NCI-H460 (cell line): ENCODE measurements at regions not wholly inside any gene's neighbourhood (a gene's known extent, or its start where the extent isn't known, plus 50 kb on each side); places are given as distances from the start of the nearest gene placed in this dataset.

ENCODE experiments used
- DNase-seq: peaks from one replicate; pipeline ENCODE4 v3.0.0-alpha.2; 2016; ENCODE audit warnings: low read depth; ENCODE audit errors: extremely low read depth

- DNase-seq = no peak
These were observed 104.2 kb upstream of the TMEM72 start for GRCh38 chr10:44806950-44807349.

- no peak for DNase-seq
These were observed 103.7 kb upstream of the TMEM72 start for GRCh38 chr10:44807451-44807850.

- DNase-seq = no peak
These were observed 101.5 kb upstream of the TMEM72 start for GRCh38 chr10:44809647-44810046.

GRCh38 chr10:44811072-44811471, 100.1 kb upstream of the TMEM72 start:
- DNase-seq = no peak

DNA sequence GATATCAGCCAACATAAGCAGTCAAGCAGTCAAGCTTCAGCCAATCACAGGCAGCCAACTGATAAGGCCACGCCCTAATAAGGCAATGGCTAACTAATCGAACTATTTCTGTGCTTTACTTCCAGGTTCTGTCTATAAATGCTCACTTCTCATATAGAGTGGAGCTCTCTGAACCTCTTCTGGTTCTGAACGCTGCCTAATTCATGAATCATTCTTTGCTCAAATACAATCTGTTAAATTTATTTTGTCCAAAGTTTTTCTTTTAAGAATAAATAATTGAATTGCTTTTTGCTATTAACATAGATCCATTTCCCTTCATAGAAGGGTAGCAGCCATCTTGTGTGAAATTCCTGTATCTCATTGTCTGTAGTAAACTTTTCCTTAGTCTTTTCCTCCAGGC, 97.9 kb upstream of the TMEM72 start:
- no peak for DNase-seq

- no peak for DNase-seq
These were observed 96.2 kb upstream of the TMEM72 start for GRCh38 chr10:44814929-44815328.

DNA sequence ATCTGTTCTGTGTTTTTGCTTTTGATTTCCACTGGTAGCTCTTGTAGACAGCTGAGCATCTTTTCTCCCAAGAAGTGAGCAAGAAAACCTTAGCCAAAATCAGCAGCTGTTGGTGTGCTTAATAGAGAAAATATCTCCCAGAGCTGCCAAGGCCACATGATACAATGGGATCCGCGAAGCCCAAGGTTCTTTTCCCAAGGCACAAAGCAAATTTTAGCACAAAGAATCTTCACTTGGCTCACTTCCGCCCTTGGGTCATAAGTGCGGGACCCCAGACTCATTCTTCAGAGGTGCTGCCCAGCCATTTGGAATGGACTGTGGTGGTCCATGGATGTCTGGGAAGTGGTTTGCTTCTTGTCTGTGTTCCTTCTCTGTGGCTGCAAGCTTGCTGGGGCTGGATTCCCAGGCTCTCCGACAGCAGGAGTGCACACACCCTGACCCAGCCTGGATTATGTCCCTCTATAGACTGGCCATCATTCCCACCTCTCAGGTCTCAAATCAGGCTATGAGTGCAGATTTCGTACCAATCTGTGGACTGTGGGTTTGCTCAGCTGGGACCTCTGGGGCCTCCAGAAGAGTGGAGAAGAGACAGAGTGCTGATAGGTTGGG, 93.0 kb upstream of the TMEM72 start:
- DNase-seq = no peak

DNA sequence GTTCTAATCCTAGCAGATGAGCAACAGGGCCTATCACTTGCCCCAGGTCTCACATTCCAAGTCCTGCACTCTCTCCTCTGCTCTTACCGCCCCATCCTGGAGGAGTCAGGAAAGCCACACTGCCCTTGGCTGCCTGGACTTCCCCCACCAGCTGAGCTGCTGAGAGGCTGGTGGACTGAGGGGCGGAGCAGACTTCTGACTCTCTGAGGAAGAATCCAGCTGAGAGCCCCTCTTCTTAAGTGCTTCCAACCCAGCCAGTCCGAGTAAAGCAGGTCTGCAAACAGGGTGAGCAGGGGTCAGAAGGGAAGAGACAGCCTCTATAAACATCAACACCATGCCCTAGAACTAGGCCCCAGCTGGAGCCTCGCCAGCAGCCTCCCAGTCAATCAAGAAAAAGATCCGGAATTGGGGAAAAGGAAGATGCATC, 92.4 kb upstream of the TMEM72 start:
- no peak for DNase-seq

DNA sequence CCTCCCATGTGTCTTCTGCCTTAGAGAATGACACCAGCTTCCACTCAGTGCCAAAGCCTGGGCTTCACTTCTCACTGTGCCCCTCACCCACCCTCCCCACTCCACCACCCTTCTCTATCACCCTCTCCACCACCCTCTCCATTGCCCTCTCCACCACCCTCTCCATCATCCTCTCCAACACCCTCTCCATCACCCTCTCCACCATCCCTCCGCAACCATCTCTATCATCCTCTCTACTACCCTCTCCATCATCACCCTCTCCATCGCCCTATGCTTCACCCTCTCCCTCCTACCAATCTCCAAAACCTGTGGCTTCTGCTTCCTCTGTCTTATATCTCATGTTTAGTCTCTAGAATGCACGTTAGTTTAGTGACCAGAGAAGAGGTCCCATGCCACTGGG, 91.0 kb upstream of the TMEM72 start:
- DNase-seq = no peak

GRCh38 chr10:44821290-44821689, 89.8 kb upstream of the TMEM72 start:
- no peak for DNase-seq

GRCh38 chr10:44822349-44822748, 88.8 kb upstream of the TMEM72 start:
- DNase-seq = no peak

- no peak for DNase-seq
These were observed 88.2 kb upstream of the TMEM72 start for GRCh38 chr10:44822966-44823365.

DNA sequence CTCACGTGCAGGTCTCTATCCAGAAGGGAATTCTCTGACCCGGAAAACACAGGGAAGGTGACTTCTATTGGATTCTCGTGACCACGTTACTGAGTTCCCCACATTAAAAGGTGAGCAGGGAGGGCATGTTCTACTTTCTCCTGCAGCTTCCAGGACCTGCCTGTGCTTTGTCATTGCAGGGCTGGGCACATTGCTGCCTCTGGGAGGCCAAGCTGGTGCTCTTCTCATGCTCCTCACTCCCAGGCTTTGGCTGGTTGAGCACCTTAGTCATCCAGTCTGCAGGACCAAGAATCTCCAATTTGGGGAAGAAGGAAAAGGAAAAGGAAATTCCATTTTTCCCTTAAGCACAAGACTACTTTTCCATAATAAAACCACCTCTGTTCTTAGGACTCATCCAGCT, 86.5 kb upstream of the TMEM72 start:
- DNase-seq = no peak

- no peak for DNase-seq
These were observed 83.6 kb upstream of the TMEM72 start for GRCh38 chr10:44827431-44828006.

DNA sequence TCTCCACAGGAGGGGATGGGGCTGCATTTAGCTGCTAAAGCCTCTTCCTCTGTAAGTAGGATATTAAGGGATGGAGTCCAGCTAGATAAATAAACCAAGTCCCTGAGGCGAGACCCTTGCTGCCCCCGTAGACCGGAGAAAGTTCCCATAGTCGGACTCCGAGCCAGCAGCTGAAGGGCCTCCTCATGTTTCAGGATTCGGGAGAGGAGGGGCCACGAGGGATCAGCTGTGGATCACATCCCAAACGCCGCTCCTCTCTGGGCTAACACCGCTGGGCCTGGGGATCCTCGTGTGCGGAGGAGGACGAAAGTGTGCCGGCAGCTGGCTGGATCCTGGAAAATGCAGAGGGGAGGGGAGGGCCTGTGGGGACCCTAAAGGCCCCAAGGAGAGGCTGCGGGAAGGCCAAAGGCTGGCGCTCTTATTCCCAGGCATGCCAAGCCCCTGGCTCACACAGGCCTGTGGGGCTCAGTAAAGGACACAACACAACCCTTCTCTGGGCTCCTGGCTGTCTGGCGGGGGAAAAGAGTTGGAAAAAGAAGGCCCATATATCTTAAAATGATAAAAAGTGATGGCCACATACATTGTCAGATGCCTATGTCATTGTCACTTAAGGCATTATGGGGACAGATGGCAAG, 82.5 kb upstream of the TMEM72 start:
- DNase-seq = no peak

- no peak for DNase-seq
These were observed 81.7 kb upstream of the TMEM72 start for GRCh38 chr10:44829426-44829825.

DNA sequence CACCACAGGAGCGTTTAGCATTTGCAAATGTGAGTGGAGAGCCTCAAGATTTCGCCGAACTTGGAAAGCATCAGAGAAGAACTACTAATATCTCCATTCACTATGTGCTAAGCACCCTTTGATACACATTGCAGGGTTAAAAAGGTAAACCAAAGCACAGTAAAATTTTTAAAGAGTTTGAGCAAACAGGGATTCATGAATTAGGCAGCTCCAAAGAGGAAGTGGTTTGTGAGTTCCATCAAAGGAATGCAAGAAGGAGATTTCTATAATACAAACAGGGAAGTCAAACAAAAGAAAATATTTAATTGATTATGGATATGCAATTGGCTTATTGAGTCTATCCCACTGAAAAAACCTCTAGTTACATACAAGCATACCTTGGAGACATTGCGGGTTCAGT, 81.1 kb upstream of the TMEM72 start:
- DNase-seq = no peak

DNA sequence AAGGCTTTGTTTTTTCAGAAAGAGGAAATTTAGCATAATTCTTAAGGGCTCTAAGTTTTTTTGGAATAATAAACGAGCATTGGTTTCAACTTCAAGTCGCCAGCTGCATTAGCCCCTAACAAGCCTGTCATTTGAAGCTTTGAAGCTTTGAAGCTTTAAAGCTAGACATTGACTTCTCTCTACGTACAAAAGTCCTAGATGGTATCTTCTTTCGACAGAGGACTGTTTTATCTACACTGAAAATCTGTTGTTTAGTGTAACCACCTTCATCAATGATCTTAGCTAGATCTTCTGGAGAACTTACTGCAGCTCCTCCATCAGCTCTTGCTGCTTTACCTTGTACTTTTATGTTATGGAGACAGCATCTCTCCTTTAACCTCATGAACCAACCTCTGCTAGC, 79.6 kb upstream of the TMEM72 start:
- no peak for DNase-seq

DNA sequence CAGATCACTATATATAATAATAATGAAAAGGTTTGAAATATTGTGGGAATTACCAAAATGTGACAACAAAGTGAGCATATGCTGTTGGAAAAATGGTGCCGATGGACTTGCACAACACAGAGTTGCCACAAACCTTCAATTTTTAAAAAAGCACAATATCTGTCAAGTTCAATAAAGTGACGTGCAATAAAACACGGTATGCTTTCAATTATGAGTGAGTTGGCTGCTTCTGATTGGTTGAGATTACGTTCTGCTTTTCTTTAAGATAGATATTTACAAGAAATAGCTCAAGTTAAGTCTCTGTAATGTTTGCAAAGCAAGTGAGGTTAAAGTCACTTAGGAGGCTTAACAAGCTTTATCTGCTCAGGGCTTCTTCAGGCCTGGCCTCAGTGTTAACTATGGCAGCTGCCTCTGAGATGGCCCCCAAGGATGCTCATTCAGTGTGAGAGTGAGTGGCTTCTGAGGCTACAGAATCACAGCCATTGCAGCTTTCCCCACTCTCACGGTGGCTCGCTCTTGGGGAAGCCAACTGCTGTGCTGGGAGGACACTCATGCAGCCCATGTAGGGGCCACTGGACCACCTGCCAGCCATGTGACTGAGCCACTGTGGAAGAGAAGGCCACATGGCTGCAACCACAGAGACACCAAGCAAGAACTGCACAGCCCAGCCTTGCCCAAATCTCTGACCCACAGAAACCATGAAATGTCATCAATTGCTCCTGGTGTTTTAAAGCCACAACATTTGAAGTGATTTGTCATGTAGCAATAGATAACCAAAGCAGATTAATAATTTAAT, 78.3 kb upstream of the TMEM72 start:
- no peak for DNase-seq

- DNase-seq = no peak
These were observed 77.0 kb upstream of the TMEM72 start for GRCh38 chr10:44834131-44834530.

DNA sequence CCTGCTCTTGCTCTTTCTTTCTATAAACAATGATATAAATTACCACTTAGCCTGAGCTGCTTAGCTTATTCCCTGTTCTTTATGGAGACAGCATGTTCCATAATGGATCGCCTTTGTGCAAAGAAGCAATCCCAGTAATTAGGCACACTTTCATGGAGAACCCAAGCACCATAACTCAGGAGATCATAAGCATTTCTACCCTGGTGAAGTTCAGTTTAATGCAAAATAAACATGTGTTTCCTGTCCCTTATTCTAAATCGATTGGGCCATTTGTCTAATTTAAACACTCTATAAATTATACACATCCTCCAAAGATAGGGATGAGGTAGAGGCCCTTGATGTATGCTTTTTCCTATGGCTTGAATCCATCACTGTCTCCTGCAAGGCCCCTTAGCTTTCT, 75.8 kb upstream of the TMEM72 start:
- DNase-seq = no peak

DNA sequence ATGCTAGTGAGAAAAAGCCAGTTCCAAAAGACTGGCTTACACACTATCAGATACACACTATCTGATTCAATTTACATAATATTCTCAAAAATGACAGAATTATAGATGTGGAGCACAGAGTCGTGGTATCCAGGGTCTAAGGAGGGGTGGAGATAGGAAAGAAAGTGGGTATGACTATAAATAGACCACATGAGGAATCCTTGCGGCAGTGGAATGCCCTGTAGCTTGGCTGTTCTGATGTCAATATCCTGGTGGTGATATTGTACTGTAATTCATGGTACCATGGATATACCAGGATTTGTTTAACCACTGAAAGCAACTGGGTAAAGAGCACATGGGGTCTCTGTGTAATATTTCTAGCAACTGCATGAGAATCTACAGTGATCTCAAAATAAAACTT, 67.7 kb upstream of the TMEM72 start:
- DNase-seq = no peak
